Breast epithelium (tissue), 3 donors: ENCODE measurements at regions not wholly inside any gene's neighbourhood (a gene's known extent, or its start where the extent isn't known, plus 50 kb on each side); places are given as distances from the start of the nearest gene placed in this dataset.

ENCODE experiments used
- CTCF ChIP-seq, 3 donors: fragments of 450-650 bp; IDR thresholded peaks; one replicate each; pipeline ENCODE4 v1.5.1; 2016 to 2017; ENCODE audit warnings: antibody characterized with exemption in 3 of 3, mild to moderate bottlenecking in 3 of 3, moderate library complexity in 3 of 3
- POLR2A ChIP-seq: fragments of 450-650 bp; IDR thresholded peaks from one replicate; pipeline ENCODE4 v1.6.1; 2016; ENCODE audit warnings: antibody characterized with exemption, mild to moderate bottlenecking, moderate library complexity
- POLR2AphosphoS5 ChIP-seq, 3 donors: sonication (generic); formaldehyde crosslinking; IDR thresholded peaks; one replicate each; pipeline ENCODE4 v1.6.1; 2017; ENCODE audit warnings: antibody characterized with exemption in 3 of 3

DNA sequence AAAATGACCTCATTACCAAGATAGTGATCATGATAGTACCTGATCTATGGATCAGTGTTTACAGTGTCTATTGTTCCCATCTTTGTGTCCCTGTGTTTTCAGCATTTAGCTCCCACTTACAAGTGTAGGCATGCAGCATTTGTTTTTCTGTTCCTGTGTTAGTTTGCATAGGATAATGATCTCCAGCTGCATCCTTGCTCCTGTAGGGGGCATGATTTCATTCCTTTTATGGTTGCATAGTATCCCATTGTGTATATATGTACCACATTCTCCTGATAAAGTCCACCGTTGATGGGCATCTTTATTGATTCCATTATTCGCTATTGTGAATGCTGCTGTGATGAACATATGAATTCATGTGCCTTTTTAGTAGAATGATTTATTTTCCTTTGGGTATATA is 215.4 kb upstream of the NAV3 start:
- TF ChIP-seq POLR2A (no peak), CTCF (IDR thresholded peaks at IDR 0.05) (no peak), POLR2AphosphoS5 (IDR thresholded peaks at IDR 0.05) (no peak)
